Mammary epithelial cell (primary cell): ENCODE measurements at regions not wholly inside any gene's neighbourhood (a gene's known extent, or its start where the extent isn't known, plus 50 kb on each side); places are given as distances from the start of the nearest gene placed in this dataset.

Experiments used
- EZH2 ChIP-seq: IDR thresholded peaks from 2 replicates; pipeline ENCODE4 v1.6.1; 2012; ENCODE audit warnings: low read length, inconsistent platforms, borderline replicate concordance
- TF ChIP-seq, protein P1 (sequence below), 2 donors: IDR thresholded peaks in 1 of 2; conservative IDR thresholded peaks in 1 of 2; 2 replicates each; pipeline ENCODE4 v1.5.1; 2011 to 2012; ENCODE audit warnings: inconsistent platforms in 2 of 2, low read length in 2 of 2, mild to moderate bottlenecking in 2 of 2, control low read depth in 1 of 2, low read depth in 1 of 2; ENCODE audit not compliant: insufficient read depth in 1 of 2; ENCODE audit errors: extremely low read depth in 1 of 2

DNA sequence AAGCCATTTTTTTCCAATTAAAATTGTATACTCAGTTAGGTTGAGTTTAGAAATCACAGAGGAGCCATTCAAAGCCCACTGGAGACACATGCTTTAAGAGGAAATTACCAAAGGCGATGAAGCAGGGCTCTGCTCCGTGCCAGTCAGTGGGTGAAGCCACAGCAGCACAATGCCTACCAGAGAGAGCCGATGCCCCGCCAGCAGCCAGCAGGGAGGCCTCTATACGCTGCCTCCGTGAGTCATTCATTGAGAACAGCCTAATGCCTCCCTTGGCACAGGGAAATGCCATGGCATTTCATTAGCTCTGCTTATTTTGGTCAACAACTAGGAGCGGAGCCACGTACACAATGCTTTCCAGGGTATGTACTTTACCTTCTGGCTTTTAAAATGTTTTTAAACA is 197.8 kb upstream of the FRMD6 start:
- TF ChIP-seq EZH2 = no peak
- TF ChIP-seq, protein P1, sequence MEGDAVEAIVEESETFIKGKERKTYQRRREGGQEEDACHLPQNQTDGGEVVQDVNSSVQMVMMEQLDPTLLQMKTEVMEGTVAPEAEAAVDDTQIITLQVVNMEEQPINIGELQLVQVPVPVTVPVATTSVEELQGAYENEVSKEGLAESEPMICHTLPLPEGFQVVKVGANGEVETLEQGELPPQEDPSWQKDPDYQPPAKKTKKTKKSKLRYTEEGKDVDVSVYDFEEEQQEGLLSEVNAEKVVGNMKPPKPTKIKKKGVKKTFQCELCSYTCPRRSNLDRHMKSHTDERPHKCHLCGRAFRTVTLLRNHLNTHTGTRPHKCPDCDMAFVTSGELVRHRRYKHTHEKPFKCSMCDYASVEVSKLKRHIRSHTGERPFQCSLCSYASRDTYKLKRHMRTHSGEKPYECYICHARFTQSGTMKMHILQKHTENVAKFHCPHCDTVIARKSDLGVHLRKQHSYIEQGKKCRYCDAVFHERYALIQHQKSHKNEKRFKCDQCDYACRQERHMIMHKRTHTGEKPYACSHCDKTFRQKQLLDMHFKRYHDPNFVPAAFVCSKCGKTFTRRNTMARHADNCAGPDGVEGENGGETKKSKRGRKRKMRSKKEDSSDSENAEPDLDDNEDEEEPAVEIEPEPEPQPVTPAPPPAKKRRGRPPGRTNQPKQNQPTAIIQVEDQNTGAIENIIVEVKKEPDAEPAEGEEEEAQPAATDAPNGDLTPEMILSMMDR (conservative IDR thresholded peaks at IDR 0.05 in 1 of 2, IDR thresholded peaks at IDR 0.05 in 1 of 2; ENCODE audit: extremely low read depth in 1 of 2, insufficient read depth in 1 of 2, low read depth in 1 of 2, low read length in 2 of 2) = peak in 1 of 2 donors; percentile 11
